ENCODE measurements at regions not wholly inside any gene's neighbourhood (a gene's known extent, or its start where the extent isn't known, plus 50 kb on each side); places are given as distances from the start of the nearest gene placed in this dataset.

- TF ChIP-seq CTCF (IDR thresholded peaks at IDR 0.05) (no peak), POLR2A (IDR thresholded peaks at IDR 0.05) (no peak)
These were observed 245.8 kb upstream of the MAP3K1 start for GRCh38 chr5:56569566-56569965.
